GM18868 (cell line): ENCODE measurements at regions not wholly inside any gene's neighbourhood (a gene's known extent, or its start where the extent isn't known, plus 50 kb on each side); places are given as distances from the start of the nearest gene placed in this dataset.

Source experiments
- ATAC-seq: cut with Tn5 transposase; IDR thresholded peaks from one replicate; pipeline ENCODE4 v1.9.1; 2021; ENCODE audit warnings: mild to moderate bottlenecking, moderate library complexity; ENCODE audit not compliant: unreplicated experiment

- no peak for ATAC-seq
Measured at GRCh38 chr5:2196989-2197619, 314.4 kb upstream of the IRX4 start.

DNA sequence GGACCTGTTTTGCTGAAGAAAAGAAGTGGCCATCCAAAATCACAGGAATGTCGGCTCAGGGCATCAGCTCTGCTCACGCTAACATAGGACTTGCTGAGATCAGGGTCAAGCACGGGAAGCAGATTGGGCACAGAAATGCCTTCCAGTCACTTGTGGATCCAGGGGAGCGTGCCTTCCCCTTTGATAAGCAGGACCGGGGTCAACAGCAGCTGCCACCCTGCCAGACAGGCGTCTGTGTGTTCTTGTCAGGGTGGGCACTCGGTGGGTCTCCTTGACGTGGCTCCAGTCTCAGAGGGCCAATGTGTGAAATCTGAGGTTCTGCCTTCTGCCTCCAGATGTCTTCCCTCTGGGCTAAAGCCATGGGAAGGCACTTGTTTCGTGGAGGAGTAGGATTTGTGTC is 313.7 kb upstream of the IRX4 start:
- ATAC-seq = no peak

- ATAC-seq = no peak
Measured at GRCh38 chr5:2194949-2195348, 312.2 kb upstream of the IRX4 start.

DNA sequence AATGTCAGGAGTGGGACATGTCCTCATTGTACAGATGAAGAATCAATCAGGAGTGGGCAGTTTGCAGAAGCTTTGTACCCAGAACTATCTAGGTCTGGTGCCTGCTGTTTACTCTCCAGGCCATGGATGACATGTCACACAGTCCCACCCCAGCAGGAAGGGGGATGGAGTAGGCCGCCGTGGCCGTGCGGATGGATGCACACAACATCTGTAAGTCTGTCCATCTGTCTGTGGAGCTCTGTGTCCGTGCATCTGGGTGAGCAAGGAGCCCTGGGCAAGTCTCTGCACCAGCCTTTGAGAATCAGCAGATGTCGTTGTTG is 311.5 kb upstream of the IRX4 start:
- no peak for ATAC-seq

GRCh38 chr5:2193542-2194235 is 311.0 kb upstream of the IRX4 start:
- ATAC-seq = no peak

- ATAC-seq = no peak
Measured at GRCh38 chr5:2193142-2193541, 310.4 kb upstream of the IRX4 start.

GRCh38 chr5:2192496-2192895 is 309.8 kb upstream of the IRX4 start:
- ATAC-seq = no peak

DNA sequence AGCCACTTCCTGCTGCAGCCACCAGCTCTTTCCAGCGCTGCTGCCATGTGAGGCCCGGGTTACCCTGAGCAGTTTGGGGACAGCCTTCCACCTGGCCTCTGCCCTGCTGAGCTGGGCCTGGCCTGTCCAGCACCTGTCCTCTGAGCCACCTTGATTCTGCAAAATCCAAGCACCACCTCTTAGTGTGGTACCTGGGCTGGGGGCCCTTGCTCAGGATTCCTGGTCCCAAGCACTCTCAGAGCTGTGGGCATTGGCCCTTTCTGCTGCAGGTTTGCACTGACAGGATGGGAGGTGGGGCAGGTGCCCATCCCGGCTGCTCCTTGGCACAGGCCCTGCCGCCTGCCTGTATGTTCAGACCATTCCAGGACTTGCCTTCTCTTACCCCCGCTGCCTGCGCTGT is 309.2 kb upstream of the IRX4 start:
- ATAC-seq = no peak

DNA sequence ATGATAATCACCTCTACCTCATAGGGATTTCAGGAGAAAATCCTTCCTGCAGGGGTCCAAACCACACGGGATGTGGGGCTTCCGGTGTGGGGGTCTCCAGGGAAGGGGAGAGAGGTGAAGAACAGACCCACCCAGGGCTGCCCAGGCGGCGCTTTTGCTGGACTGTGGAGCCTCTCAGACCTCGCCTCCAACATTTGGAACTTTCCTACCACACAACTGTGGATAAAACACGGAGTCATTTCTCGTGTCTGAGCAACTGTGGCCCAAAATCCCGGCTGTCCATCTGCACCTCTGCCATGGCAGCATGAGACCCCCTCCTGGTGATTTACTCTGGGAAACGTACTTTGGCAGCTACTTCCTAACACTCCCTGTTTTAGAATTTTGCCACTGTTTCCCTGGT is 307.8 kb upstream of the IRX4 start:
- ATAC-seq = no peak

GRCh38 chr5:2188661-2189060 is 305.9 kb upstream of the IRX4 start:
- no peak for ATAC-seq

DNA sequence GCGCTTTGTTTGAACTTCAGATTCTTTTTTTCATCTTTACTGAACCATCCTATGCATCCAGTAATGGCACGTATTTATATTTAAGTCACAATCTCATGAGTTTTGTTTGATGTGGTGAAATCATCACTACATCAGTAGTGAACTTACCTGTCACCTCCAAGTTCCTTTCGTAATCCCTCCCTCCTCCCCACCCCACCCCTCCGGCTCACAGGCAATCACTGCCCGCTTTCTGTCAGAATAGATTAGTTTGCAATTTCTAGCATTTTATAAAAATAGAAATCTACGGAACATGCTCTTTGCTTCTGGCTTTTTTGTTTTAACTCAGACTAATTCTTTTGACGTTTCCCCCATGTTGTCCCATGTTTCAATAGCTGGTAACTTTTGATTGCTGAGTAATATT is 305.4 kb upstream of the IRX4 start:
- no peak for ATAC-seq

DNA sequence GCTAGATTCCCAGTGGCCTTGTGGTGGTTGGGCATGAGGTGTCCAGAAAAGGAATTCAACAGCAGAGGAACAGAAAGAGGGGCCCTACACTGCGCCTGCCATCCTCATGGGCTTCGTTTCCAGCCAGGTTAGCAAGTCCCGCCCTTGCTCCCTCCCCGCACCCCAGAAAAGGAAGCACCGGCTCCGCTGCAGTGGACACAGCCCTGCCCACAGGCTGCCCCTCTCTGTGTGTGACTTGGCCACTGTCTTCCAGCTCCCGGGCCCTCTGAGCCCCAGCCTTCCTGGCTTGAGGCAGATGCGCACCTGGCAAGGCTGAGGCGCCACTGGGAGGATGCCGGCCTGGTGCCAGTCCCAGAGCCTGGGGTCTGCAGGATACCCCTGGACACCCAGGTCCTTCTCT is 305.0 kb upstream of the IRX4 start:
- ATAC-seq = no peak

DNA sequence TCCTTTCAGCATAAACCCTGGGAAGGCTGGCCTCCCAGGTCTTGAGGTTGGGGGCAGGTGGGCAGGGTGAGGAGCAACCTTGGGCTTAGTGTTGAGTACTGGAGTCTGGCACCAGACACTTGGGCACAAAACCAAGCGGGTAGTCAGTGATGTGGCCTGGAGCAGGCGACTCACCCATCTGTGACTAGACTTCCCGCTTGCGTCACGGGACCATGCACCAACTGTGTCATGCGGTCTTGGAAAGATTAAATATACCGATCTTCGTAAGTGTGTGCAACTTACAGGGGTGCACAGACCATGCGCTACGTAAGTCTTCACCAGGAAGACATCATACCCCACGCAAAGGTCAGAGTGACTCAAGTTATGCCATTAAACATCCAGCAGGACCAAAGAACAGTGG is 304.4 kb upstream of the IRX4 start:
- ATAC-seq = no peak

- ATAC-seq = no peak
Measured at GRCh38 chr5:2186472-2187015, 303.8 kb upstream of the IRX4 start.

GRCh38 chr5:2185646-2186471 is 303.1 kb upstream of the IRX4 start:
- no peak for ATAC-seq

GRCh38 chr5:2184563-2185540 is 302.1 kb upstream of the IRX4 start:
- no peak for ATAC-seq

GRCh38 chr5:2184026-2184366 is 301.3 kb upstream of the IRX4 start:
- ATAC-seq = no peak

DNA sequence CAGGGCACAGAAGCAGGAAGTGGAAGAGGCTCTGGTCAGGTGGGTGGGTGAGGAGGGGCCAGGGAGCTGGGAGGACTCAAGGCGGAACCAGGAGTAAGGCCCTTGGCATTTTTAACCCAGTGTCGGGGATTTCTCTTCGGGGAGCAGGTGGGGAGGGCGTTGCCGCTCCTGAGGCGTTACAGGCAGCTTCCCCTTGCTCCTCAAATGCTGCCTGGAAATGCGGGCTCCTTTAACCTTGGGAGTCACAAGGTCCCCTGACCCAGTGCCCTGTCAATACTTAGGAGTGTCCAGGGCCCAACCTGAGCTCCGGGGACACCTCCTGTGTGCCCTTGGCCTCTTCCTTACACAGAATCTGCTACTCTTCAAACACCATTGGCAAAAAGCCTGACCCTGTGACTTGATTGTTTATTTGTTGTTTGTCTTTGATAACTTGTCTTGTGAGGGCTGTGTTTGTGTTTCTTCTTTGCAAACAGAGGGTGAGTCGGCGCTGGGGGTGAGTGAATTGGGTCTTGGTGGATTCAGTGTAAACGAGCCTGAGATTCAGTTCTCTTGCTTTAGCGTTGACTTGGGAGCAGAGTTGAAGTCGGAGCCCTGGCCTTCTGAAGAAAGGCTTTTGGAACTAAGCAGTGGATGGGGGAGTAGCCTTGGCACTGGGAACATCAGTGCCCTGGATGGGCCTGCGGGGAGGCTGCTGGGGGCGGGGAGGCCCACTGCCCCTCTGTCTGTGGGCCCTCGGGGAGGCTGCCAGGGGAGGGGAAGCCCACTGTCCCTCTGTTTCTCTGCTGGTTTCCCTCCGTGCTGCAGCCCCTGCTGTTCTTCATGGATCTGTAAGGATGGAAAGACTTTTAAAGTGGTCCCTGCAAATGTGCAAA is 300.7 kb upstream of the IRX4 start:
- no peak for ATAC-seq

- no peak for ATAC-seq
Measured at GRCh38 chr5:2182020-2182419, 299.3 kb upstream of the IRX4 start.

DNA sequence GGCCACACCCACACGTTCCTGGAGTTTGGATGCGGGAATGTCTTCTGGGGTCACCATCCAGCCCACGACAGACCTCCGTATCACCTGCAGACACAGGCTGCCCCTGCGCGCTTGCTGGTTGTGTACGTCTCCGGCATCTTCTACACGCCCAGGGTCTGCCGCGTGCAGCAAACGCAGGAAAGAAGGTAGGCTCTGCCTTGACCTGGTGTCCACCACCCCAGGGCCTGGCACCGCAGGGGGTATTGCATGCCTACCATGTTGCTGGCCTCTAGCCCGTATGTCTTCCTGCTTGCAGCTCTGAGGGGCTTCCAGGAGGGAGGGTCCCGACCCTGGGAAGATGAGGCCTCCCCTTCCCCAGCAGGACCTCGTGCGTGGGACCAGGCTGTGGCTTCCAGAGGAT is 298.8 kb upstream of the IRX4 start:
- no peak for ATAC-seq
